ENCODE measurements at regions not wholly inside any gene's neighbourhood (a gene's known extent, or its start where the extent isn't known, plus 50 kb on each side); places are given as distances from the start of the nearest gene placed in this dataset.

GRCh38 chr5:9865574-9865973 is 235.4 kb upstream of the TAS2R1 start:
- TF ChIP-seq CTCF (IDR thresholded peaks at IDR 0.05; ENCODE audit: low read length), result no peak
- no peak for TF ChIP-seq EZH2 (IDR thresholded peaks at IDR 0.05; ENCODE audit: borderline replicate concordance, low read length)
